H1 (cell line): ENCODE measurements at regions not wholly inside any gene's neighbourhood (a gene's known extent, or its start where the extent isn't known, plus 50 kb on each side); places are given as distances from the start of the nearest gene placed in this dataset.

Experiments used
- CHD7 ChIP-seq: fragments of 300-600 bp; sonication (generic); IDR thresholded peaks from 2 replicates; pipeline ENCODE4 v1.7.1; 2012; ENCODE audit warnings: low read length, moderate library complexity, mild to moderate bottlenecking, inconsistent platforms; ENCODE audit not compliant: insufficient replicate concordance
- MAX ChIP-seq: IDR thresholded peaks from 2 replicates; pipeline ENCODE4 v1.6.1; 2012; ENCODE audit warnings: inconsistent platforms
- NANOG ChIP-seq: IDR thresholded peaks from 2 replicates; pipeline ENCODE4 v1.6.1; 2011; ENCODE audit warnings: low read length, low read depth, mild to moderate bottlenecking, inconsistent platforms; ENCODE audit not compliant: insufficient read depth, poor library complexity, severe bottlenecking
- SUZ12 ChIP-seq: fragments of 200-600 bp; sonication (generic); IDR thresholded peaks from 2 replicates; pipeline ENCODE4 v1.6.1; 2012; ENCODE audit warnings: mild to moderate bottlenecking, inconsistent platforms, low read length, moderate library complexity, mixed read lengths

GRCh38 chr5:74949976-74950375, 83.8 kb upstream of the FAM169A start (continued):
- no peak for TF ChIP-seq NANOG
- TF ChIP-seq CHD7: no peak
- TF ChIP-seq MAX: no peak
- no peak for TF ChIP-seq SUZ12
